ENCODE measurements at regions not wholly inside any gene's neighbourhood (a gene's known extent, or its start where the extent isn't known, plus 50 kb on each side); places are given as distances from the start of the nearest gene placed in this dataset.

- no peak for DNase-seq (ENCODE audit: low read depth, low spot score)
Observed at GRCh38 chr5:173781432-173781815, 106.7 kb upstream of the CPEB4 start.

DNA sequence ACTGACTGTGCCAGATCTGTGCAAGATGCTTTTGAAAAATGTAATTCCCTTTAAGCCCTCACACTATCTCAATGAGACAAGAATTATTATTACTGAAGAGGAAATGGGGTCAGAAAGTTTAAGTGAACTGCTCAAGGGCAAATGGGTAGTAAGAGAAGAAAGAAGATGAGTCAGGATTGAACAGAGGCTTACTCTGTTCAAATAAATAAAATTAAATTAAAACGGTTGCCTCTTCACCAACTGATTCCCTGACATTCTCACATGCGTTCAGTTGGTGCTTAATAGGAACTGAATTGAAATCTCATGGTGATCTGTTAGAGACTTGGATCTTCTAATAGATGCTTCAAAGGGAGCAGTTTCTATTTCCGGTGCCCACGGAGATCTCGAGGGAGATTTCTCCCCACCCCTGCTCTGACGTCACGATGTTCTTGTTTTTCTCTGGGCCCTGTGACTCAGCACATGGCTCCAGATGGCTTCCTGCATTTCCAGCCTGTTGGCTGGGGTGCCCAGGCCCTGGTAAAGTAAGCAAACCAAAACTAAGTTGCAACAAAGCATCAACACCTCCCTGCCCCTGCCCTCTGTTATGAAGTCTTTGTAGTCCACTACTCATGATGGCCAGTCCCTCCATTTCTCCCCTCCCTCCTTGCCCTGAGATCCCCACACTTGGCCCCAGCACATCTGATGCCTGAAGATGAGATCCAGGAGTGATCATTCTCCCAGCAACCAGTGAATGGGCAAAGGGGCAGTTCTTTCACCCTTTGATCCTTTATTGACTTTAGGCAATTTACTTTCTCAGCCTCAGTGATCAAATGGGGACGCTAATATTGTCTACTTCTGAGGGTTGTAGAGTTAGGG, 106.1 kb upstream of the CPEB4 start:
- peak; percentile 9 for DNase-seq (ENCODE audit: low read depth, low spot score)

DNA sequence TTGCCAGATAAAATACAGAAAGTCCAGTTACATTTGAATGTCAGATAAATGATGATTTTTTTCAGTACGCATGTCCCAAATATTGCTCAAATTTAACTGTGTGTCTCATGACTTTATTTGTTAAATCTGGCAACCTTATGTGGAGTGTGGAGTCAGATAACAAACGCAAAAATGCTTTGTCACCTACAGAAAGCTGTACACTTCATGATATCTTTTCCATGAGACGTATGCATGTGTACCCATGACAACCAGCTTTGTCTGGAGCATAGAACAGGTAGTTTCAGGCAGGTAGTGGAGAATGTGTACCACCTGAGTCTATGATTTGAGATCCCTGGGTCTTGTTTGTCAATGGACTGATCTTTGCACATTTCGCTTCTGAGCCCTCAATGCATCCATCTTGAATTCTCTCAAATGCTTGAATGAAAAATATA, 105.5 kb upstream of the CPEB4 start:
- DNase-seq (ENCODE audit: low read depth, low spot score), result no peak

GRCh38 chr5:173783371-173783770, 104.8 kb upstream of the CPEB4 start:
- no peak for DNase-seq (ENCODE audit: low read depth, low spot score)

- no peak for DNase-seq (ENCODE audit: low read depth, low spot score)
Observed at GRCh38 chr5:173785400-173785799, 102.7 kb upstream of the CPEB4 start.

DNA sequence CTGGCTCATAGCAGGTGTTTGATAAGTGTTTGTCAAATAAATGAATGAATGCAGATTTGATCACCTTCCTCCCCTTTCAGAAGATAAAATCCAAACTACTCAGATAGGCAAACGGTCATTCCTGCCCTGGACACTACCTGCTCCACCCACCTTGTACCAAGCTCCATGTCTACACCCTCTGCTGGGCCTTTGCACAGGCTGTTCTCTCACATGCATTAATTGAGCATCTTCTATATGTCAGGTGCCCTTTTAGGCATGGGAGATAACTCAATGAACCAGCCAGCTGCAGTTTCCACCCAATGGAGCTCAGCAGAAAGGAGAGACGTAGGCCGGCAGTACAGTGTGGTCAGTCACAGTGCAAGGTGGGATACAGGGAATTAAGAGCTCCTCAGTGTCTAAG, 102.3 kb upstream of the CPEB4 start:
- no peak for DNase-seq (ENCODE audit: low read depth, low spot score)

DNA sequence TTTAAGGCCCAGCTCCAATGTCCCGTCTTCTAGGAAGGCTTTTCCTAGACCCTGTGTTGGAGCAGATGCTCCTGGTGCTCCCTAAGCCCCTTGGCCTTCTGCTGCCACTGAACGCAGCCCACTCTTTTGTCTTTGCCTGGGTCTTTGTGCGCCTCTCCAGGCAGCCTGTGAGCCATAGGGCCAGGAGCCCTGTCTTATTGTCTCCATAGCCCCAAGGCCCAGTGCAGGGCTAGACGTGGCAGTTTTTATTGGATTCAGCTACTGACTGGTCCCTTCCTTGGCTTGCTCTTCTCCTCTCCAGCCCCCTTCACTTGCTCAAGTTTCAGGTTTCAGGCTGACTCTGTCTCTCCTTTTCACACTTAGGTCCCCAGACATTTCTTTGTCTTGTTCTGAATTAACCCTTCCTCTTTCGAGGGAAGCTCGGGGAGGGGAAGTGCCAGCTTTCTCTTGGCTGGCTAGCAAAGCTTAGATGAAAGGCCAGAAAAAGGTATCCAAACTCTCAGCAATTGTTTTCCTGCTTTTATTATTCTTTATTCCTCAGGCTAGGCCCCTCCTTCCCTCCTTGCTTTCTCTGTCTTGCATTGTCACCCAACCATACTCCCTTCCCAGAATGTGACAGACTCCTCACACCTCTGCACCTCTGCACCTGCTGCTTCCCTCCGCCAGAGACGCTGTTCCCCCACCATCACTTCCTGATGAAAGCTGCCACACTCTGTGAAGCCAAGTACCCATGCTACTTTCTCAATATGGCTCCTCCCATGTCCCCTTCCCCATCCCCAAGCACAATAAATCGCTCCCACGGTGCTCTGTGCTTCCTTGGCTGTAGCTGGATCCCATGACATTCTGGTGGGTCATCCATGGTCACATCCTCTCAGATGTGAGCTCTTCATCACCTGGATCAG, 101.6 kb upstream of the CPEB4 start:
- no peak for DNase-seq (ENCODE audit: low read depth, low spot score)

- no peak for DNase-seq (ENCODE audit: low read depth, low spot score)
Observed at GRCh38 chr5:173789031-173789920, 98.9 kb upstream of the CPEB4 start.

- no peak for DNase-seq (ENCODE audit: low read depth, low spot score)
Observed at GRCh38 chr5:173790177-173790719, 97.9 kb upstream of the CPEB4 start.

GRCh38 chr5:173790836-173791546, 97.2 kb upstream of the CPEB4 start:
- DNase-seq (ENCODE audit: low read depth, low spot score), result no peak

GRCh38 chr5:173791878-173792277, 96.3 kb upstream of the CPEB4 start:
- no peak for DNase-seq (ENCODE audit: low read depth, low spot score)

GRCh38 chr5:173792781-173793547, 95.2 kb upstream of the CPEB4 start:
- no peak for DNase-seq (ENCODE audit: low read depth, low spot score)

GRCh38 chr5:173793648-173794548, 94.3 kb upstream of the CPEB4 start:
- DNase-seq (ENCODE audit: low read depth, low spot score), result no peak

GRCh38 chr5:173794901-173795416, 93.2 kb upstream of the CPEB4 start:
- DNase-seq (ENCODE audit: low read depth, low spot score), result no peak

GRCh38 chr5:173795601-173796000, 92.5 kb upstream of the CPEB4 start:
- DNase-seq (ENCODE audit: low read depth, low spot score), result no peak

DNA sequence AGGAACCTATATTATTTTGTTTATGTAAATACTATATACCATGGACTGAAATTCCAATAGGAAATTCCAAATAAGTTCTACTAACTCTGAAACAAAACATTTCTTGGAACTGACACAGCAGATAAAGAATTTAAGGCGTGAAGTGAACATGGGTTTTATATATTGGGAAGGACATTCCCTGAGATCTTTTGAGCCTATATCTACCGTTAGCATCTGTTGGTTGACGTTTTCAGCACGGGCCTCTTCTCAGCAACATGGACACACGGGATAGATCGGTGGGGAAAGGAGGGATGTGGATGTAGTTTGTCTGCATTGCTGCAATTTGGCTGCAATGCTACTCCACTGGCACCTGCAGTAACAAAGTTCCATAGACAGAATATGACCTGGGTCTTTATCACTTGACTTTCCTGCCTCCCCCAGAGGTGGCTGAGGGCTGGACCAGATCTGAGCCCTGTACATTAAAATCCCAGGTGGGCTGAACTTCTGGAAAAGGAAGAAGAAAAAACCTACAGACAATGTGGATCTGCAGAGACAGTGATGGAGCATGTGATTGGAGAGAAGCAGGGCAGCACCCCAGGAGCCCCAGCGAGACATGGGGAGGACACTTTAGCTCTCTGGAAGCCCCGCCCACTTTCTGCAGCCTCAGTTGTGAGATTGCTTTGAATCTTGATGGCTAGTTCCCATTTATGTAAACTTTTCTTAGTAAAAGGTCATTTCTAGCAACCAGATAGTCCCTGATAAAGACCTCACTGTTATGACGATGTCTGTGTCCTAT, 91.2 kb upstream of the CPEB4 start:
- no peak for DNase-seq (ENCODE audit: low read depth, low spot score)

DNA sequence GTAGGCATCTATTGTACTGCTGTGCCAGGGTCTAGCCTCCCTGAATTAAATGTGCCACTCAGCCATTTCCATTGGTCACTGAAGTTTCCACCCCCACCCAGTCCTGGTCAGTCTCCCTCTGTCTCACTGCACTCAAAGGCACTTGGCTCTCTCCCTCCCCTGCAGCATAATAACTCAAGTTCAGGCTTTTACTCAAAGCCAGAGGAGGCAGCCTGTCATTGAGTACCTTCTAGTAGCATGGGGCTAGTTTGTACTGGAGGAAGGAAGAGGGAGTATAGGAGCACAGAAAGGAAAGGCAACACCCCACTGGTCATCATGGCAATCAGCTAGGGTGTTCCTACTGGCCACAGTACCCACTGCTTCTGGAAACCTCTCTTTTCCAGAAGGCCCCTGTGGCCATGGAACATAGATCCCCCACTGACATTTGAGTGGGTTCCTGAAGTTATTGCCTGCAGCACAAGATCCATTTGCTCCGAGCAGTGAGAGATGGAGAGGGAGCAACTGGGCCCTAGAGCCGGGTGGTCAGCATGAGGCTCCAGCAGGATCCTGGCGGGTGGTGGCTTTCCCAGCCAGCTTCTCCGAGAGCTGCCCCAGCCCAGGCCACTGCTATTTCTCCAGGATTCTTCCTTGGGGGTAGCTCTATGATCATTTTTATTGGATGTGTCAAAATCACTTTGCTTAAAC, 89.9 kb upstream of the CPEB4 start:
- DNase-seq (ENCODE audit: low read depth, low spot score), result no peak

Data from activated naive CD8-positive, alpha-beta T cell treated with anti-CD3 and anti-CD28 coated beads, Interleukin-2, amount 50 U/mL, for 16 hours (primary cell).